ENCODE measurements at regions not wholly inside any gene's neighbourhood (a gene's known extent, or its start where the extent isn't known, plus 50 kb on each side); places are given as distances from the start of the nearest gene placed in this dataset.

- TF ChIP-seq, protein P1, sequence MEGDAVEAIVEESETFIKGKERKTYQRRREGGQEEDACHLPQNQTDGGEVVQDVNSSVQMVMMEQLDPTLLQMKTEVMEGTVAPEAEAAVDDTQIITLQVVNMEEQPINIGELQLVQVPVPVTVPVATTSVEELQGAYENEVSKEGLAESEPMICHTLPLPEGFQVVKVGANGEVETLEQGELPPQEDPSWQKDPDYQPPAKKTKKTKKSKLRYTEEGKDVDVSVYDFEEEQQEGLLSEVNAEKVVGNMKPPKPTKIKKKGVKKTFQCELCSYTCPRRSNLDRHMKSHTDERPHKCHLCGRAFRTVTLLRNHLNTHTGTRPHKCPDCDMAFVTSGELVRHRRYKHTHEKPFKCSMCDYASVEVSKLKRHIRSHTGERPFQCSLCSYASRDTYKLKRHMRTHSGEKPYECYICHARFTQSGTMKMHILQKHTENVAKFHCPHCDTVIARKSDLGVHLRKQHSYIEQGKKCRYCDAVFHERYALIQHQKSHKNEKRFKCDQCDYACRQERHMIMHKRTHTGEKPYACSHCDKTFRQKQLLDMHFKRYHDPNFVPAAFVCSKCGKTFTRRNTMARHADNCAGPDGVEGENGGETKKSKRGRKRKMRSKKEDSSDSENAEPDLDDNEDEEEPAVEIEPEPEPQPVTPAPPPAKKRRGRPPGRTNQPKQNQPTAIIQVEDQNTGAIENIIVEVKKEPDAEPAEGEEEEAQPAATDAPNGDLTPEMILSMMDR (IDR thresholded peaks at IDR 0.05; ENCODE audit: insufficient read depth, low read length), result no peak
- no peak for TF ChIP-seq REST (IDR thresholded peaks at IDR 0.05; ENCODE audit: insufficient replicate concordance, low read depth)
- no peak for TF ChIP-seq POLR2AphosphoS5 (IDR thresholded peaks at IDR 0.05; ENCODE audit: low read depth)
Measured at GRCh38 chr18:10297086-10297485, 157.3 kb upstream of the APCDD1 start.

Data from HL-60 (cell line).